Adrenal gland (tissue), 9 donors: ENCODE measurements at regions not wholly inside any gene's neighbourhood (a gene's known extent, or its start where the extent isn't known, plus 50 kb on each side); places are given as distances from the start of the nearest gene placed in this dataset.

ENCODE experiments used
- DNase-seq, 7 donors: peaks; one replicate each; pipeline ENCODE4 v3.0.0-alpha.2; 2019 to 2020
- H3K27ac ChIP-seq, 5 donors: fragments of 200-600 bp; sonication (generic) in 4 of 5; 1 replicate in 3 of 5; 2 replicates in 2 of 5; pipeline versions ENCODE4 v1.5.1 to v1.8.0; 2016 to 2020; ENCODE audit warnings: mild to moderate bottlenecking in 1 of 5
- H3K27me3 ChIP-seq: fragments of 200-600 bp; 2 replicates; pipeline ENCODE4 v1.8.0; 2021
- H3K36me3 ChIP-seq, 2 donors: fragments of 200-600 bp; replicated peaks in 1 of 2; 1 replicate in 1 of 2; 2 replicates in 1 of 2; pipeline versions ENCODE4 v1.5.1 to v1.8.0; 2018 to 2022
- H3K4me1 ChIP-seq, 2 donors: fragments of 200-600 bp; replicated peaks in 1 of 2; 1 replicate in 1 of 2; 2 replicates in 1 of 2; pipeline versions ENCODE4 v1.5.1 to v1.8.0; 2018 to 2021
- H3K4me3 ChIP-seq, 4 donors: fragments of 200-600 bp; sonication (generic) in 3 of 4; one replicate each; pipeline ENCODE4 v1.5.1; 2016 to 2018
- H3K9me3 ChIP-seq, 3 donors: fragments of 200-600 bp; sonication (generic) in 1 of 3; replicated peaks in 1 of 3; 1 replicate in 2 of 3; 2 replicates in 1 of 3; pipeline versions ENCODE4 v1.5.1 to v1.8.0; 2016 to 2021
- POLR2A ChIP-seq, 2 donors: fragments of 450-650 bp; IDR thresholded peaks; one replicate each; pipeline ENCODE4 v1.6.1; 2017; ENCODE audit warnings: antibody characterized with exemption in 2 of 2, mild to moderate bottlenecking in 2 of 2, moderate library complexity in 1 of 2
- WGBS, 4 donors: extraction: QIAGEN DNeasy Blood & Tissue Kit in 2 of 4; methylation state at CpG; one replicate each; pipeline versions ENCODE4 v1.1.5 to v1.1.7; 2013 to 2017; 5-methylcytosine and 5-hydroxymethylcytosine counted together
- intact Hi-C, 2 donors: fragments of 100-400 bp; cut with DNase I; formaldehyde crosslinking; loops; one replicate each; pipeline versions ENCODE4 v1.14.1 to v1.15.0; 2022 to 2023
- TF ChIP-seq, protein P1 (sequence below), 6 experiments: fragments of 450-650 bp in 4 of 6; fragments of 200-600 bp in 2 of 6; sonication (generic) in 1 of 6; IDR thresholded peaks; 1 replicate in 5 of 6; 2 replicates in 1 of 6; pipeline versions ENCODE4 v1.5.1 to v1.8.0; 2016 to 2021; ENCODE audit warnings: antibody characterized with exemption in 6 of 6, mild to moderate bottlenecking in 2 of 6, moderate library complexity in 1 of 6
- donor health status: healthy with polysubstance abuse.
- donor health status: Bipolar disorder and iron deficiency.
- donor health status: DM: yes; HTN: yes; CAD: no.
- donor health status: DM: no; HTN: no; CAD: no.
- donor health status: DM: no; HTN: no; CAD: no.

- DNase-seq, result no peak
- Histone ChIP-seq H3K4me3 (no peak overlapping the region), H3K36me3 (no peaks in the 10 kb centered on the region), H3K27ac (no peak overlapping the region), H3K4me1 (no peaks in the 10 kb centered on the region), H3K27me3 (no peaks in the 10 kb centered on the region), H3K9me3 (no peaks in the 10 kb centered on the region)
- no peak for TF ChIP-seq POLR2A (IDR thresholded peaks at IDR 0.05)
- TF ChIP-seq, protein P1, sequence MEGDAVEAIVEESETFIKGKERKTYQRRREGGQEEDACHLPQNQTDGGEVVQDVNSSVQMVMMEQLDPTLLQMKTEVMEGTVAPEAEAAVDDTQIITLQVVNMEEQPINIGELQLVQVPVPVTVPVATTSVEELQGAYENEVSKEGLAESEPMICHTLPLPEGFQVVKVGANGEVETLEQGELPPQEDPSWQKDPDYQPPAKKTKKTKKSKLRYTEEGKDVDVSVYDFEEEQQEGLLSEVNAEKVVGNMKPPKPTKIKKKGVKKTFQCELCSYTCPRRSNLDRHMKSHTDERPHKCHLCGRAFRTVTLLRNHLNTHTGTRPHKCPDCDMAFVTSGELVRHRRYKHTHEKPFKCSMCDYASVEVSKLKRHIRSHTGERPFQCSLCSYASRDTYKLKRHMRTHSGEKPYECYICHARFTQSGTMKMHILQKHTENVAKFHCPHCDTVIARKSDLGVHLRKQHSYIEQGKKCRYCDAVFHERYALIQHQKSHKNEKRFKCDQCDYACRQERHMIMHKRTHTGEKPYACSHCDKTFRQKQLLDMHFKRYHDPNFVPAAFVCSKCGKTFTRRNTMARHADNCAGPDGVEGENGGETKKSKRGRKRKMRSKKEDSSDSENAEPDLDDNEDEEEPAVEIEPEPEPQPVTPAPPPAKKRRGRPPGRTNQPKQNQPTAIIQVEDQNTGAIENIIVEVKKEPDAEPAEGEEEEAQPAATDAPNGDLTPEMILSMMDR (IDR thresholded peaks at IDR 0.05), result no peak
- 54 to 61% (median 57%) methylated on average over 2 of the region's 2 CpGs for WGBS, 4 donors
- intact Hi-C loops, result no loop called here
These were observed 207.0 kb upstream of the CTNND2 start for GRCh38 chr5:12111261-12111660.

DNA sequence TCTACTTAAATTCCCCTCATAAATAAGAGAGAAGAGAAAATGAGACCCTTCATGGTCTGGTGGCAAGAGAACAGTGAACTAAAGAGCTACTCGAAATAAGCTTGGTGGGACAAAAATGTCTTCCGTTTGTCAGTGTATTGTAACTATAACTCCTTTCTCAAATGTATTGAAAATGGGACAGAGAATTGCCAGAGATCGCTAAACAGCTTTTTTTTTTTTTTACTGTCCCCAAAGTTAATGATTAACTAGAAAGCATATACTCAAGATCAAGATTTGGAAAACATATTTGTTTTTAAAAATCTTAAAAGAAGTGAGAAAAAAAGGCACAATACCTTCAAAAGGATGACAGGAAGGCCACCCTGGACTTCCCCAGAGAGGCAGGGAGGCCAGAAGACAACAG lies 206.4 kb upstream of the CTNND2 start:
- Histone ChIP-seq H3K27me3 (no peaks in the 10 kb centered on the region), H3K27ac (no peak overlapping the region), H3K4me3 (no peak overlapping the region), H3K4me1 (no peaks in the 10 kb centered on the region), H3K36me3 (no peaks in the 10 kb centered on the region), H3K9me3 (no peaks in the 10 kb centered on the region)
- DNase-seq, result no peak
- TF ChIP-seq, protein P1 (IDR thresholded peaks at IDR 0.05), result no peak
- TF ChIP-seq POLR2A (IDR thresholded peaks at IDR 0.05), result no peak
- intact Hi-C loops, result no loop called here
- 73 to 80% (median 78%) methylated on average over 3 of the region's 3 CpGs for WGBS, 4 donors

DNA sequence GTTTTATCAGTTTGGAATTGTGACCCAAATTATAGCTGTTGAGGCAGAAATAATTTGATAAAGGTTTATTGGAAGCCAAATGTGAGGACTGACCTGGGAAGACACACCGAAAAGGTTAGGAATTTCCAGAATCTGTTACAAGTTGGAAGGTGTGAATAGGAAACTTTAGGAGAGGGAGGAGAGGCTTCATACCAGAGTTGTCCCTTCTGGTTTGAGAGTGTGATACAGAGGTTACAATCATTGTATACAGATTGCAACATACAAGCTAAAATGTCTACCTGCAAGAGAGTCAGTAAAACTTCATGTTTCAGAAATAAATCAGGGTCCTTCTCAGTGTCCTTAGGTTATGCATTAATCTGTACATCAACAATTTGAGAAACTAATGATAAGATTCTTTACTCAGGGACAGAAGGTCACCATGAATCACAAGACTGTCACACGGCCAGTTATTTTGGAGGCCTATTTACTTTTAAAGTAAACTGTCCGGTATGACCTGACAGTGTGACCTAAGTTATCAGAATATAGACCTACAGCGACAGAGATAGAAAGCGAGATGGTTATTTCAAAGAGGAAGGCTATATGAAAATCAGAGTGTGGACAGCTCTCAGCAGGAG lies 204.9 kb upstream of the CTNND2 start:
- TF ChIP-seq POLR2A (IDR thresholded peaks at IDR 0.05), result no peak
- no peaks in the 10 kb centered on the region for H3K9me3 ChIP-seq
- intact Hi-C loops, result no loop called here
- H3K27me3 ChIP-seq, result no peaks in the 10 kb centered on the region
- no peaks in the 10 kb centered on the region for H3K4me1 ChIP-seq
- H3K27ac ChIP-seq, result no peak overlapping the region
- H3K36me3 ChIP-seq, result no peaks in the 10 kb centered on the region
- no peak for DNase-seq
- WGBS, 4 donors, result 43 to 51% (median 49%) methylated on average over 5 of the region's 5 CpGs
- H3K4me3 ChIP-seq, result no peak overlapping the region

DNA sequence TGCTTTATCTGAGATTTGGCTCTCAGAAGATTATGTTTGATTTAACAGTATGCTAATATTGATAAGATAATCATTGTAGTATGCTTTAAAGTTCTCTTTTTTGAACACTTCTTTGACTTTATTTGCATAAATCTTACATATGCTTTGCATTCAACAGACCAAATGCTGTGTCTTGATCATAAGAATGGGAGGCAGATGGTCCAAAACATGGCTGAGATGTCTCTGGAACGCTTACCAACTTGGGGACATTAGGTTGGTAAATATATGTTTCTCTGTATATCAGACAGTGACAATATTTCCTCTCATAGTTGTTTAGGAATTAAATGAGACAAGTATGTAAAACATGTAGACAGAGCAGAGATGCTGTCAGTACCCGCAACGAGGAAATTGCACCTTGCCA lies 197.9 kb upstream of the CTNND2 start:
- H3K27ac ChIP-seq, result no peak overlapping the region
- H3K36me3 ChIP-seq, result no peaks in the 10 kb centered on the region
- H3K27me3 ChIP-seq, result no peaks in the 10 kb centered on the region
- intact Hi-C loops, result no loop called here
- DNase-seq, result no peak
- no peaks in the 10 kb centered on the region for H3K4me1 ChIP-seq
- no peaks in the 10 kb centered on the region for H3K9me3 ChIP-seq
- no peak overlapping the region for H3K4me3 ChIP-seq
- TF ChIP-seq POLR2A (IDR thresholded peaks at IDR 0.05), result no peak
- TF ChIP-seq, protein P1 (IDR thresholded peaks at IDR 0.05), result no peak
- 68 to 78% (median 74%) methylated on average over 3 of the region's 3 CpGs for WGBS, 4 donors

GRCh38 chr5:12100542-12100941 lies 196.3 kb upstream of the CTNND2 start:
- intact Hi-C loops, result no loop called here
- TF ChIP-seq, protein P1 (IDR thresholded peaks at IDR 0.05), result no peak
- no peak for TF ChIP-seq POLR2A (IDR thresholded peaks at IDR 0.05)
- DNase-seq, result no peak
- Histone ChIP-seq H3K27me3 (no peaks in the 10 kb centered on the region), H3K4me3 (no peak overlapping the region), H3K9me3 (no peaks in the 10 kb centered on the region), H3K27ac (no peak overlapping the region), H3K4me1 (no peaks in the 10 kb centered on the region), H3K36me3 (no peaks in the 10 kb centered on the region)
